GM12873 (cell line): ENCODE measurements at regions not wholly inside any gene's neighbourhood (a gene's known extent, or its start where the extent isn't known, plus 50 kb on each side); places are given as distances from the start of the nearest gene placed in this dataset.

Experiments used
- CTCF ChIP-seq: IDR thresholded peaks from 2 replicates; pipeline ENCODE4 v1.5.1; 2012; ENCODE audit warnings: low read depth, mild to moderate bottlenecking, moderate library complexity, low read length, control low read depth; ENCODE audit not compliant: insufficient read depth; ENCODE audit errors: missing control alignments

- TF ChIP-seq CTCF = no peak
These were observed 72.1 kb downstream of the C9orf152 start for GRCh38 chr9:110135846-110136245.

GRCh38 chr9:110136802-110137201 lies 71.2 kb downstream of the C9orf152 start:
- no peak for TF ChIP-seq CTCF

GRCh38 chr9:110140276-110140675 lies 67.7 kb downstream of the C9orf152 start:
- no peak for TF ChIP-seq CTCF

GRCh38 chr9:110141227-110141793 lies 66.6 kb downstream of the C9orf152 start:
- no peak for TF ChIP-seq CTCF

GRCh38 chr9:110142253-110142652 lies 65.7 kb downstream of the C9orf152 start:
- no peak for TF ChIP-seq CTCF

GRCh38 chr9:110142868-110143481 lies 65.0 kb downstream of the C9orf152 start:
- peak; percentile 49 for TF ChIP-seq CTCF

GRCh38 chr9:110143485-110143884 lies 64.5 kb downstream of the C9orf152 start:
- TF ChIP-seq CTCF = no peak
